Activated CD4-positive, alpha-beta T cell treated with anti-CD3 and anti-CD28 coated beads, Interleukin-2, amount 50 U/mL, for 24 hours (primary cell): ENCODE measurements at regions not wholly inside any gene's neighbourhood (a gene's known extent, or its start where the extent isn't known, plus 50 kb on each side); places are given as distances from the start of the nearest gene placed in this dataset.

Experiments
- DNase-seq, 2 donors: peaks; one replicate each; pipeline ENCODE4 v3.0.0-alpha.2; 2020; ENCODE audit warnings: low read depth in 1 of 2, low spot score in 1 of 2

- DNase-seq: no peak
Observed at GRCh38 chrX:121102101-121102500, 54.7 kb downstream of the GLUD2 start.

GRCh38 chrX:121103381-121103780 lies 56.0 kb downstream of the GLUD2 start:
- DNase-seq: no peak

- no peak for DNase-seq
Observed at GRCh38 chrX:121106484-121107235, 59.2 kb downstream of the GLUD2 start.

GRCh38 chrX:121109986-121110385 lies 62.6 kb downstream of the GLUD2 start:
- DNase-seq: no peak

GRCh38 chrX:121110536-121110935 lies 63.1 kb downstream of the GLUD2 start:
- no peak for DNase-seq

GRCh38 chrX:121114691-121115090 lies 67.3 kb downstream of the GLUD2 start:
- no peak for DNase-seq

- DNase-seq: no peak
Observed at GRCh38 chrX:121120690-121121605, 73.5 kb downstream of the GLUD2 start.

- DNase-seq: no peak
Observed at GRCh38 chrX:121122332-121122731, 74.9 kb downstream of the GLUD2 start.

- no peak for DNase-seq
Observed at GRCh38 chrX:121128925-121129877, 81.8 kb downstream of the GLUD2 start.

GRCh38 chrX:121132675-121133074 lies 85.3 kb downstream of the GLUD2 start:
- DNase-seq: no peak

GRCh38 chrX:121135488-121136207 lies 88.2 kb downstream of the GLUD2 start:
- DNase-seq: no peak

GRCh38 chrX:121146059-121146628 lies 98.7 kb downstream of the GLUD2 start:
- DNase-seq: no peak

GRCh38 chrX:121150217-121150616 lies 102.8 kb downstream of the GLUD2 start:
- DNase-seq: no peak

- no peak for DNase-seq
Observed at GRCh38 chrX:121151293-121151692, 103.9 kb downstream of the GLUD2 start.

- DNase-seq: no peak
Observed at GRCh38 chrX:121154858-121155404, 107.5 kb downstream of the GLUD2 start.

- DNase-seq: no peak
Observed at GRCh38 chrX:121160987-121161386, 113.6 kb downstream of the GLUD2 start.

GRCh38 chrX:121161501-121161933 lies 114.1 kb downstream of the GLUD2 start:
- DNase-seq: peak in 1 of 2 donors; percentile 4

- no peak for DNase-seq
Observed at GRCh38 chrX:121163443-121163842, 116.0 kb downstream of the GLUD2 start.

- no peak for DNase-seq
Observed at GRCh38 chrX:121165930-121166359, 118.5 kb downstream of the GLUD2 start.
